Esophagus muscularis mucosa (tissue), 4 donors: ENCODE measurements at regions not wholly inside any gene's neighbourhood (a gene's known extent, or its start where the extent isn't known, plus 50 kb on each side); places are given as distances from the start of the nearest gene placed in this dataset.

Experiments
- CTCF ChIP-seq, 3 experiments: fragments of 200-600 bp in 2 of 3; fragments of 450-650 bp in 1 of 3; sonication (generic) in 2 of 3; IDR thresholded peaks; one replicate each; pipeline ENCODE4 v1.5.1; 2017 to 2019; ENCODE audit warnings: antibody characterized with exemption in 3 of 3, mild to moderate bottlenecking in 2 of 3, moderate library complexity in 1 of 3
- EP300 ChIP-seq: sonication (generic); formaldehyde crosslinking; IDR thresholded peaks from one replicate; pipeline ENCODE4 v1.6.1; 2017; ENCODE audit warnings: antibody characterized with exemption
- POLR2A ChIP-seq: fragments of 450-650 bp; IDR thresholded peaks from one replicate; pipeline ENCODE4 v1.6.1; 2017; ENCODE audit warnings: antibody characterized with exemption, moderate library complexity, mild to moderate bottlenecking, low read depth
- POLR2AphosphoS5 ChIP-seq, 2 donors: sonication (generic); formaldehyde crosslinking; IDR thresholded peaks; one replicate each; pipeline ENCODE4 v1.6.1; 2017; ENCODE audit warnings: antibody characterized with exemption in 2 of 2

GRCh38 chr19:5263615-5264014 lies 77.0 kb downstream of the PTPRS start:
- TF ChIP-seq CTCF (IDR thresholded peaks at IDR 0.05), result no peak
- no peak for TF ChIP-seq POLR2A
- no peak for TF ChIP-seq POLR2AphosphoS5 (IDR thresholded peaks at IDR 0.05)
- no peak for TF ChIP-seq EP300
